GM12878 (cell line): ENCODE measurements at regions not wholly inside any gene's neighbourhood (a gene's known extent, or its start where the extent isn't known, plus 50 kb on each side); places are given as distances from the start of the nearest gene placed in this dataset.

Source experiments
- EZH2 ChIP-seq: IDR thresholded peaks from 2 replicates; pipeline ENCODE4 v1.6.1; 2012; ENCODE audit warnings: low read depth, mild to moderate bottlenecking, control low read depth, inconsistent platforms, low read length, borderline replicate concordance; ENCODE audit not compliant: control insufficient read depth
- HDAC2 ChIP-seq: fragments of 200-600 bp; sonication (generic); IDR thresholded peaks from 2 replicates; pipeline ENCODE4 v1.6.1; 2017
- LARP7 ChIP-seq: fragments of 450-650 bp; IDR thresholded peaks from 2 replicates; pipeline ENCODE4 v1.6.1; 2017; ENCODE audit warnings: mild to moderate bottlenecking
- SMC3 ChIP-seq: IDR thresholded peaks from 2 replicates; pipeline ENCODE4 v1.6.1; 2011; ENCODE audit warnings: low read length, improper control_type of control experiment, borderline replicate concordance
- ZNF622 ChIP-seq: fragments of 450-650 bp; IDR thresholded peaks from 2 replicates; pipeline ENCODE4 v1.6.1; 2017; ENCODE audit warnings: mild to moderate bottlenecking, inconsistent platforms
- TF ChIP-seq, protein P1 (sequence below): fragments of 150-350 bp; IDR thresholded peaks from 2 replicates; pipeline ENCODE4 v1.6.1; 2016; ENCODE audit warnings: low read depth, low read length

DNA sequence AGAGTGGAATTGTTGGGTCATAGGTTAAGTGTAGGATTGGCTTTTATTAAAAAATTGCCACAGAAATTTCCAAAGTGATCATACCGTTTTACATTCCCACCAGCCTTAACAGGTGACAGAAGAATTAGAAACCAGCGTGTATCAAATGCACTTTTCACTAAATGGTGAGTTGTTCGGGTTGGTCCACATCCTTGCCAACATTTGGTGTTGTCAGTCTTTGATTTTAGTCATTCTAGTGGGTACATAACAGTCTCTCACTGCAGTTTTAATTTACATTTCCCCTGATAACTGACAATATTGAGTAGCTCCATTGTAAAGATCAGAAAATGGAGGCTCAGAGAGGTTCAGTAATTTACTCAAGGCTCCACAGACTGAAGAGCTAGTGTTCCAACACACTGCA, 237.8 kb upstream of the LHX5 start:
- TF ChIP-seq ZNF622 = no peak
- no peak for TF ChIP-seq EZH2
- no peak for TF ChIP-seq SMC3
- no peak for TF ChIP-seq HDAC2
- TF ChIP-seq, protein P1, sequence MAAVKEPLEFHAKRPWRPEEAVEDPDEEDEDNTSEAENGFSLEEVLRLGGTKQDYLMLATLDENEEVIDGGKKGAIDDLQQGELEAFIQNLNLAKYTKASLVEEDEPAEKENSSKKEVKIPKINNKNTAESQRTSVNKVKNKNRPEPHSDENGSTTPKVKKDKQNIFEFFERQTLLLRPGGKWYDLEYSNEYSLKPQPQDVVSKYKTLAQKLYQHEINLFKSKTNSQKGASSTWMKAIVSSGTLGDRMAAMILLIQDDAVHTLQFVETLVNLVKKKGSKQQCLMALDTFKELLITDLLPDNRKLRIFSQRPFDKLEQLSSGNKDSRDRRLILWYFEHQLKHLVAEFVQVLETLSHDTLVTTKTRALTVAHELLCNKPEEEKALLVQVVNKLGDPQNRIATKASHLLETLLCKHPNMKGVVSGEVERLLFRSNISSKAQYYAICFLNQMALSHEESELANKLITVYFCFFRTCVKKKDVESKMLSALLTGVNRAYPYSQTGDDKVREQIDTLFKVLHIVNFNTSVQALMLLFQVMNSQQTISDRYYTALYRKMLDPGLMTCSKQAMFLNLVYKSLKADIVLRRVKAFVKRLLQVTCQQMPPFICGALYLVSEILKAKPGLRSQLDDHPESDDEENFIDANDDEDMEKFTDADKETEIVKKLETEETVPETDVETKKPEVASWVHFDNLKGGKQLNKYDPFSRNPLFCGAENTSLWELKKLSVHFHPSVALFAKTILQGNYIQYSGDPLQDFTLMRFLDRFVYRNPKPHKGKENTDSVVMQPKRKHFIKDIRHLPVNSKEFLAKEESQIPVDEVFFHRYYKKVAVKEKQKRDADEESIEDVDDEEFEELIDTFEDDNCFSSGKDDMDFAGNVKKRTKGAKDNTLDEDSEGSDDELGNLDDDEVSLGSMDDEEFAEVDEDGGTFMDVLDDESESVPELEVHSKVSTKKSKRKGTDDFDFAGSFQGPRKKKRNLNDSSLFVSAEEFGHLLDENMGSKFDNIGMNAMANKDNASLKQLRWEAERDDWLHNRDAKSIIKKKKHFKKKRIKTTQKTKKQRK = no peak
- TF ChIP-seq LARP7 = no peak
